Endothelial cell of umbilical vein (primary cell): ENCODE measurements at regions not wholly inside any gene's neighbourhood (a gene's known extent, or its start where the extent isn't known, plus 50 kb on each side); places are given as distances from the start of the nearest gene placed in this dataset.

Experiments
- BruUV-seq: library from RNA; stranded (reverse); fragments of 400-500 nt; replicated peaks from 2 replicates; lab custom pipeline; 2021; lab: Mats Ljungman, UMichigan
- CTCF ChIA-PET: fragments of 300-600, 350-600 bp; sonication (Branson Sonifier 250); formaldehyde crosslinking; loops from one replicate; lab custom pipeline; 2021; ENCODE audit warnings: antibody characterized with exemption, inconsistent platforms; lab: Charles Lee
- POLR2A ChIA-PET: fragments of 300-600, 350-600 bp; sonication (Branson Sonifier 250); formaldehyde crosslinking; loops from one replicate; lab custom pipeline; 2021; ENCODE audit warnings: antibody characterized with exemption, inconsistent platforms; lab: Charles Lee
- DNase-seq: peaks from one replicate; pipeline ENCODE4 v3.0.0-alpha.2; 2011; ENCODE audit warnings: low read depth, low spot score
- FAIRE-seq: peaks from 2 replicates; lab custom pipeline; 2011; peaks lifted over from hg19 to GRCh38; lab: Jason Lieb, UNC
- H2AFZ ChIP-seq: 2 replicates; pipeline ENCODE4 v1.6.0; 2012; ENCODE audit warnings: low read depth, low read length, control low read depth, inconsistent platforms
- H3K27ac ChIP-seq: 2 replicates; pipeline ENCODE4 v1.5.1; 2011; ENCODE audit warnings: low read depth, mild to moderate bottlenecking, control low read depth, low read length, moderate library complexity; ENCODE audit not compliant: insufficient read depth
- H3K27me3 ChIP-seq, 2 experiments: 2 replicates each; pipeline versions ENCODE4 v1.6.0 to v1.6.1; 2011; ENCODE audit warnings: low read length in 2 of 2, mixed read lengths in 1 of 2; ENCODE audit not compliant: control insufficient read depth in 2 of 2, insufficient read depth in 2 of 2
- H3K36me3 ChIP-seq, 2 experiments: 2 replicates in 1 of 2; 3 replicates in 1 of 2; pipeline ENCODE4 v1.5.1; 2011; ENCODE audit warnings: low read length in 2 of 2, mild to moderate bottlenecking in 1 of 2, moderate library complexity in 1 of 2; ENCODE audit not compliant: control insufficient read depth in 2 of 2, insufficient read depth in 2 of 2; ENCODE audit errors: extremely low read depth in 1 of 2
- H3K4me1 ChIP-seq: 3 replicates; pipeline ENCODE4 v1.5.1; 2011; ENCODE audit warnings: mild to moderate bottlenecking, low read length; ENCODE audit not compliant: control insufficient read depth, insufficient read depth; ENCODE audit errors: extremely low read depth
- H3K4me2 ChIP-seq: 2 replicates; pipeline ENCODE4 v1.6.1; 2011; ENCODE audit warnings: low read length, control low read depth, mixed read lengths; ENCODE audit not compliant: insufficient read depth
- H3K4me3 ChIP-seq, 3 experiments: fragments of 200-600 bp in 1 of 3; sonication (generic), shearing (Covaris generic) in 1 of 3; replicated peaks in 1 of 3; 2 replicates each; pipeline ENCODE4 v1.5.1; 2011 to 2016; ENCODE audit warnings: control low read depth in 3 of 3, low read length in 3 of 3, mild to moderate bottlenecking in 2 of 3, inconsistent platforms in 1 of 3, low read depth in 1 of 3, moderate library complexity in 1 of 3; ENCODE audit not compliant: insufficient read depth in 1 of 3
- H3K79me2 ChIP-seq: 2 replicates; pipeline ENCODE4 v1.6.0; 2012; ENCODE audit warnings: low read length, inconsistent platforms; ENCODE audit not compliant: control insufficient read depth, insufficient read depth
- H3K9ac ChIP-seq: replicated peaks from 2 replicates; pipeline ENCODE3; 2011; ENCODE audit warnings: low read length, control low read depth; ENCODE audit not compliant: insufficient read depth; ENCODE audit errors: extremely low read depth
- H3K9me1 ChIP-seq: replicated peaks from 3 replicates; pipeline ENCODE4 v1.6.0; 2011; ENCODE audit warnings: mild to moderate bottlenecking, low read length; ENCODE audit not compliant: control insufficient read depth, insufficient read depth; ENCODE audit errors: extremely low read depth
- H3K9me3 ChIP-seq: replicated peaks from 2 replicates; pipeline ENCODE4 v1.5.1; 2012; ENCODE audit warnings: low read length, inconsistent platforms; ENCODE audit not compliant: control insufficient read depth, insufficient read depth
- H4K20me1 ChIP-seq: replicated peaks from 2 replicates; pipeline ENCODE3; 2011; ENCODE audit warnings: mild to moderate bottlenecking, low read length; ENCODE audit not compliant: control insufficient read depth, insufficient read depth; ENCODE audit errors: extremely low read depth
- CTCF ChIP-seq, 2 donors: IDR thresholded peaks; 1 replicate in 1 of 2; 2 replicates in 1 of 2; pipeline ENCODE4 v1.5.1; 2011; ENCODE audit warnings: low read length in 2 of 2, mild to moderate bottlenecking in 2 of 2, moderate library complexity in 2 of 2, control low read depth in 1 of 2, inconsistent platforms in 1 of 2, low read depth in 1 of 2; ENCODE audit not compliant: insufficient read depth in 1 of 2; ENCODE audit errors: extremely low read depth in 1 of 2
- EZH2 ChIP-seq: IDR thresholded peaks from 2 replicates; pipeline ENCODE4 v1.6.1; 2012; ENCODE audit warnings: borderline replicate concordance, low read depth, mild to moderate bottlenecking, moderate library complexity, low read length, inconsistent platforms; ENCODE audit not compliant: severe bottlenecking
- FOS ChIP-seq: IDR thresholded peaks from 2 replicates; pipeline ENCODE4 v1.6.1; 2011; ENCODE audit warnings: mild to moderate bottlenecking, low read length, moderate library complexity, borderline replicate concordance; ENCODE audit not compliant: insufficient read depth
- GATA2 ChIP-seq: IDR thresholded peaks from 2 replicates; pipeline ENCODE4 v1.7.0; 2011; ENCODE audit warnings: low read depth, mild to moderate bottlenecking, moderate library complexity, mixed read lengths, low read length; ENCODE audit not compliant: insufficient read length, insufficient read depth
- JUN ChIP-seq: IDR thresholded peaks from 2 replicates; pipeline ENCODE4 v1.6.1; 2011; ENCODE audit warnings: borderline replicate concordance, low read depth; ENCODE audit not compliant: insufficient read length, insufficient read depth
- MAX ChIP-seq: IDR thresholded peaks from 2 replicates; pipeline ENCODE4 v1.6.1; 2011; ENCODE audit not compliant: insufficient read depth, insufficient read length
- MYC ChIP-seq: IDR thresholded peaks from one replicate; pipeline ENCODE4 v1.6.1; 2011; ENCODE audit warnings: mild to moderate bottlenecking, low read depth, low read length
- POLR2A ChIP-seq: IDR thresholded peaks from 2 replicates; pipeline ENCODE4 v1.6.1; 2012; ENCODE audit warnings: low read depth, mild to moderate bottlenecking, control low read depth, low read length
- POLR2AphosphoS5 ChIP-seq: IDR thresholded peaks from 2 replicates; pipeline ENCODE4 v1.6.1; 2012; ENCODE audit warnings: low read depth, mild to moderate bottlenecking, control low read depth, low read length, moderate library complexity; ENCODE audit not compliant: insufficient read depth
- dilution Hi-C: fragments of 300-500 bp; cut with MboI; formaldehyde crosslinking; loops from one replicate; pipeline ENCODE4 v1.15.0; 2019; ENCODE audit warnings: low sequenced_read_pairs; ENCODE audit not compliant: extremely low pct_ligation_motif_present
- intact Hi-C: fragments of 100-400 bp; cut with micrococcal nuclease; formaldehyde crosslinking; loops from one replicate; pipeline ENCODE4 v1.10.0; 2022

GRCh38 chr15:26148156-26148860 lies 285.2 kb upstream of the ATP10A start:
- intact Hi-C loops, result no loop called here
- H3K27ac ChIP-seq, result no peak overlapping the region
- peaks cover 3% of the 10 kb centered on the region for H3K9me3 ChIP-seq
- TF ChIP-seq MAX (no peak), POLR2A (no peak), JUN (no peak), FOS (no peak), POLR2AphosphoS5 (no peak), MYC (no peak), GATA2 (no peak), EZH2 (no peak), CTCF (IDR thresholded peaks at IDR 0.05; ENCODE audit: extremely low read depth in 1 of 2, insufficient read depth in 1 of 2, low read depth in 1 of 2, low read length in 2 of 2) (no peak)
- DNase-seq (no peak), FAIRE-seq (no peak)
- H4K20me1 ChIP-seq, result no peaks in the 10 kb centered on the region
- H3K4me3 ChIP-seq, result no peak overlapping the region
- no peaks in the 10 kb centered on the region for H3K4me1 ChIP-seq
- dilution Hi-C loops, result no loop called here
- no peak overlapping the region for H3K4me2 ChIP-seq
- H3K79me2 ChIP-seq, result no peaks in the 10 kb centered on the region
- BruUV-seq, result no TSS peak
- ChIA-PET POLR2A (no interaction called here), CTCF (no interaction called here)
- no peaks in the 10 kb centered on the region for H3K9me1 ChIP-seq
- no peak overlapping the region for H2AFZ ChIP-seq
- no peak overlapping the region for H3K9ac ChIP-seq
- no peaks in the 10 kb centered on the region for H3K27me3 ChIP-seq
- H3K36me3 ChIP-seq, result no peaks in the 10 kb centered on the region
